Naive thymus-derived CD8-positive, alpha-beta T cell (primary cell): ENCODE measurements at regions not wholly inside any gene's neighbourhood (a gene's known extent, or its start where the extent isn't known, plus 50 kb on each side); places are given as distances from the start of the nearest gene placed in this dataset.

Experiments
- ATAC-seq, 2 donors: fragments of 150-1000 bp; cut with Tn5 transposase in 1 of 2; sonication (Bioruptor Pico), chemical (Tn5 transposase) in 1 of 2; 1 replicate in 1 of 2; 2 replicates in 1 of 2; pipeline ENCODE4 v1.10.0; 2021; ENCODE audit warnings: mild to moderate bottlenecking in 2 of 2, moderate library complexity in 2 of 2
- POLR2A ChIA-PET: fragments of 350-600 bp; sonication (Branson Sonifier 250); formaldehyde crosslinking; loops from one replicate; lab custom pipeline; 2021; ENCODE audit warnings: antibody characterized with exemption; lab: Charles Lee
- DNase-seq, 10 donors: peaks; one replicate each; pipeline versions ENCODE4 v3.0.0 to v3.0.0-alpha.2; 2020 to 2022
- H3K27ac Mint-ChIP-seq, 10 donors: one replicate each; pipeline ENCODE4 v1.8.0; 2020 to 2022; ENCODE audit warnings: mild to moderate bottlenecking in 10 of 10, mixed read lengths in 10 of 10, moderate library complexity in 4 of 10, inconsistent platforms in 1 of 10
- H3K27me3 Mint-ChIP-seq, 5 donors: one replicate each; pipeline ENCODE4 v1.8.0; 2021 to 2022; ENCODE audit warnings: mixed read lengths in 5 of 5
- H3K36me3 Mint-ChIP-seq, 3 donors: one replicate each; pipeline ENCODE4 v1.8.0; 2020 to 2022; ENCODE audit warnings: mixed read lengths in 3 of 3, mild to moderate bottlenecking in 2 of 3, inconsistent platforms in 1 of 3
- H3K4me1 Mint-ChIP-seq, 4 donors: one replicate each; pipeline ENCODE4 v1.8.0; 2021 to 2022; ENCODE audit warnings: mixed read lengths in 4 of 4
- H3K4me3 Mint-ChIP-seq, 10 donors: one replicate each; pipeline ENCODE4 v1.8.0; 2020 to 2022; ENCODE audit warnings: mild to moderate bottlenecking in 10 of 10, mixed read lengths in 10 of 10, moderate library complexity in 6 of 10, inconsistent platforms in 1 of 10
- H3K9me3 Mint-ChIP-seq, 9 donors: one replicate each; pipeline ENCODE4 v1.8.0; 2020 to 2022; ENCODE audit warnings: mixed read lengths in 9 of 9, mild to moderate bottlenecking in 3 of 9, inconsistent platforms in 1 of 9, moderate library complexity in 1 of 9

DNA sequence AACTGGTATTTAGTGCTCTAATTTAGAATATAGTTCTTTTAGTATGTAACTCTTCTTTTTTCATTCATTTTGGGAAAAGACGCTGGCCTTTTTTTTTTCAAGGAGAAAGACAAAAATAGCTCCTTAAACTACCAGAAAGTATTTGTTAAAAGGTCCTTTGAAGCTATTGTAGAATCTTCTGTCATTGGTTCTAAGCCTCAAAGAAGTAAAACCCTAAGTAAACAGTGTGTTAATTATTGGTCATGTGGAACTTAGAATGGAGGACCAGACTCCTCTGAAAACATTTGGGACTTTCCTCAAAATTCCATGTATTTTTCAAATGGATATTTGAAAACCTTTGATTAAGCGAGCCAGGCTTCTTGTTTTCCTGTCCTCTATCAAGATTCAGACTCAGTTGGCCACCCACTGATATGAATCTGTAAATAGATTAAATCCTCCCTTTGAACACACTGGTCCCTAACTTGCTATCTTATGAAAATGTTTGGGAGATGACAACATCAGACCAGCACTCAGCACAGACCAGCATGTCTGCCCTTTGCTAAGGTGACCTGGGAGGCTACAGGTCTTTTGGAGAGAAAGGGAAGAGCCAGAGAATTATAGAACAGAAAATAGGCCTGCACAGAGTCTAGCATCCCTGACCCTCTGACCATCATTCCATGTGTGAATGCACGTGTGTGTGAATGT is 120.3 kb upstream of the GATA6 start:
- no peak for DNase-seq
- H3K4me3 Mint-ChIP-seq, result no peak overlapping the region
- ATAC-seq, result no peak
- H3K4me1 Mint-ChIP-seq, result no peaks in the 10 kb centered on the region
- H3K27ac Mint-ChIP-seq, result no peak overlapping the region
- peaks cover 0 to 5% (median 0%) of the 10 kb centered on the region in 9 donors for H3K9me3 Mint-ChIP-seq
- H3K36me3 Mint-ChIP-seq, result no peaks in the 10 kb centered on the region
- peaks cover 0 to 13% (median 2%) of the 10 kb centered on the region in 5 donors for H3K27me3 Mint-ChIP-seq
- POLR2A ChIA-PET, result no interaction called here

GRCh38 chr18:22052405-22053105 is 116.8 kb upstream of the GATA6 start:
- peaks cover 0 to 3% (median 0%) of the 10 kb centered on the region in 5 donors for H3K27me3 Mint-ChIP-seq
- no peak for DNase-seq
- no peaks in the 10 kb centered on the region for H3K36me3 Mint-ChIP-seq
- no peak for ATAC-seq
- no peak overlapping the region for H3K27ac Mint-ChIP-seq
- H3K4me1 Mint-ChIP-seq, result no peaks in the 10 kb centered on the region
- H3K9me3 Mint-ChIP-seq, result peaks cover 0 to 11% (median 0%) of the 10 kb centered on the region in 9 donors
- POLR2A ChIA-PET, result no interaction called here
- H3K4me3 Mint-ChIP-seq, result no peak overlapping the region

DNA sequence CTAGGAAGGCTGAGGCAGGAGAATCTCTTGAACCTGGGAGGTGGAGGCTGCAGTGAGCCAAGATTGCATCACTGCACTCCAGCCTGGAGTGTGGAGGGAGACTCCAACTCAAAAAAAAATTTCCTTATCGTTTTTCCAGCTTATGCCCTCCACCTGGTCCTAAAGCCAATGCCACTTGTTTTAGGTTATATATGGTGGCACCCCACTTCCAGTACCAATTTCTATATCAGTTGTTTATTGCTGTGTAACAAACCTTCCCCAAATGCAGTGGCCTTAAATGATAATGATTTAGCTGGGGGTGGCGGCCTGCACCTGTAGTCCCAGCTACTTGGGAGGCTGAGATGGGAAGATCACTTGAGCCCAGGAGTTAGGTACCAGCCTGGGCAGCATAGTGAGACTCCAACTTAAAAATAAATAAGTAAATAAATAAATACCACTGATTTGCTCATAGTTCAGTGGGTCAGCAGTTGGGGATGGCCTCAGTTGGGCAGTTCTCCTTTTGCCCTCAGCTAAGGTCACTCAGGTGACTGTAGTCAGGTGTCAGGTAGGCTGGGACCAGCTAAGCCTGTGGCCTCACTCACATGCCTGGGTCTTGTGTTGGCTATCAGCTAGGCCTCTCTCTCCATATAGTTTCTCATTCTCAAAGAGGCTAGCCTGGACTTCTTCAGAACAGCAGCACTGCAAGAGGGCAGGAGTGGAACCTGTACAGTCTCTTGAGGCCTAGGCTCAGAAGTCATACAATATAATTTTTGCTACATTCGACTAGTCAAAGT is 113.7 kb upstream of the GATA6 start:
- no peak for ATAC-seq
- H3K27ac Mint-ChIP-seq, result no peak overlapping the region

GRCh38 chr18:22056950-22057349 is 112.4 kb upstream of the GATA6 start:
- no peak overlapping the region for H3K4me3 Mint-ChIP-seq
- no peaks in the 10 kb centered on the region for H3K36me3 Mint-ChIP-seq
- no peaks in the 10 kb centered on the region for H3K4me1 Mint-ChIP-seq
- POLR2A ChIA-PET, result no interaction called here
- ATAC-seq (no peak), DNase-seq (no peak)
- H3K9me3 Mint-ChIP-seq, result peaks cover 0 to 11% (median 0%) of the 10 kb centered on the region in 9 donors
- peaks cover 0 to 3% (median 0%) of the 10 kb centered on the region in 5 donors for H3K27me3 Mint-ChIP-seq
- H3K27ac Mint-ChIP-seq, result peak overlapping the region in 1 of 10 donors; percentile 13

More for the DNA sequence above, 113.7 kb upstream of the GATA6 start:
- Mint-ChIP-seq H3K4me1 (no peaks in the 10 kb centered on the region), H3K27me3 (peaks cover 0 to 3% (median 0%) of the 10 kb centered on the region in 5 donors), H3K9me3 (peaks cover 0 to 11% (median 0%) of the 10 kb centered on the region in 9 donors), H3K4me3 (no peak overlapping the region), H3K36me3 (no peaks in the 10 kb centered on the region)
- POLR2A ChIA-PET, result no interaction called here
- no peak for DNase-seq

DNA sequence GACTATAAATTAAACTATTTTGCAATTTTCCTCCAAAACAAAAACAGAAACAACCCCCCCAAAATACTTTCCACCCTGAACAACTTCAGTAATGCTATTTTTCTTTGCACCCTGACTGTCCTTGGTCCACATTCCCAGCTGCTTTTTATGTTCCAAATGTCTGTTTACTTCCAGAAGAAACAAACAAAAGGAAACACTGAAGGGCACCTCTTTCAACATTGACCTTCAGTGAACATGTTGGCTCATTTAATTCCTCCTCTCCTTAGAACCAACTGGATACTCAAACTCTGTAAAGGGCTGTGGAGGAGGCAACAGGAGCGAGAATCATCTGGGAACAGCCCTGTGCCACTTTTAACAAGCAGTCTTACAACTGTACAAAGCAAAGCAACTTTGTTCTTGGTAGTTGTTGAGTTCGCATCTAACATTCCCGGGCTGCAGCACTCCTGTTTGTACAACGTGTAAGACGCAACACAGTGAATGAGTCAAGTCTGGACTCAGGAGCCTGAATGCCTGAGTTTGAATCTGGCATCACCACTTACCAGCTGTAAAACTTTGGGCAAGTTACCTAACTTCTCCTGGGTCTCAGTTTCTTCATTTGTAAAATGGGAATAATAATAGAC is 111.4 kb upstream of the GATA6 start:
- Mint-ChIP-seq H3K9me3 (peaks cover 0 to 11% (median 0%) of the 10 kb centered on the region in 9 donors), H3K27ac (no peak overlapping the region), H3K4me3 (no peak overlapping the region), H3K36me3 (no peaks in the 10 kb centered on the region), H3K27me3 (peaks cover 0 to 3% (median 0%) of the 10 kb centered on the region in 5 donors), H3K4me1 (no peaks in the 10 kb centered on the region)
- DNase-seq (no peak), ATAC-seq (no peak)
- POLR2A ChIA-PET, result no interaction called here

- Mint-ChIP-seq H3K27ac (peak overlapping the region in 1 of 10 donors; percentile 49), H3K9me3 (no peaks in the 10 kb centered on the region), H3K36me3 (peaks cover 0 to 3% (median 0%) of the 10 kb centered on the region in 3 donors), H3K4me1 (no peaks in the 10 kb centered on the region), H3K27me3 (peaks cover 0 to 3% (median 0%) of the 10 kb centered on the region in 5 donors), H3K4me3 (no peak overlapping the region)
- POLR2A ChIA-PET, result no interaction called here
- ATAC-seq (no peak), DNase-seq (no peak)
These were observed 109.0 kb upstream of the GATA6 start for GRCh38 chr18:22060361-22060760.

- DNase-seq (no peak), ATAC-seq (no peak)
- peaks cover 0 to under 1% (median 0%) of the 10 kb centered on the region in 9 donors for H3K9me3 Mint-ChIP-seq
- peaks cover 0 to 6% (median 2%) of the 10 kb centered on the region in 5 donors for H3K27me3 Mint-ChIP-seq
- POLR2A ChIA-PET, result no interaction called here
- H3K4me3 Mint-ChIP-seq, result no peak overlapping the region
- H3K27ac Mint-ChIP-seq, result no peak overlapping the region
- H3K4me1 Mint-ChIP-seq, result no peaks in the 10 kb centered on the region
- H3K36me3 Mint-ChIP-seq, result peaks cover 0 to 3% (median 0%) of the 10 kb centered on the region in 3 donors
These were observed 106.3 kb upstream of the GATA6 start for GRCh38 chr18:22063102-22063501.

- Mint-ChIP-seq H3K9me3 (peaks cover 0 to 5% (median 0%) of the 10 kb centered on the region in 9 donors), H3K27ac (no peak overlapping the region), H3K27me3 (peaks cover 0 to 6% (median 2%) of the 10 kb centered on the region in 5 donors), H3K36me3 (peaks cover 0 to 3% (median 0%) of the 10 kb centered on the region in 3 donors), H3K4me3 (no peak overlapping the region), H3K4me1 (peaks cover 0 to under 1% (median 0%) of the 10 kb centered on the region in 4 donors)
- no peak for DNase-seq
- no peak for ATAC-seq
- POLR2A ChIA-PET, result no interaction called here
These were observed 105.7 kb upstream of the GATA6 start for GRCh38 chr18:22063672-22064071.

- H3K27ac Mint-ChIP-seq, result peak overlapping the region in 1 of 10 donors; percentile 76
- no peak for ATAC-seq
- POLR2A ChIA-PET, result no interaction called here
These were observed 104.8 kb upstream of the GATA6 start for GRCh38 chr18:22064581-22064980.

DNA sequence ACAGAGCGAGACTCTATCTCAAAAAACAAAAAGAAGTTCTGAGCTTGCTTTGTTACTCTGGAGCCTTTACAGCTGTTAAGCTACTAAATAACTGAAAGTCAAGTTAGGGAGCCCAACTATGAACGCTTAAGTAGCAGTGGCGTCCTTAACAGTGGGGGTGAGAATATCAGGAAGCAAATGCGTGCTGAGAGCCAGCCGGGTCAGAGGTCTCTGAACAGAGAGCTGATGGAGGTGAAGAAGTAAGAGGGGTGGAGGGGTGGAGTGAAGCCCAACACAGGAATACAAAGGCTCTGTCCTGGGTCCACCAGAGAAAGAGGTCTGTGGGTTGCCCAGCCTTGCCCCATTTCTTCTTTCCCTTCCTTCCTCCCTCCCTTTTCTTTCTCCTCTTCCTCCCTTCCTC is 104.1 kb upstream of the GATA6 start:
- H3K9me3 Mint-ChIP-seq, result peaks cover 0 to 11% (median 0%) of the 10 kb centered on the region in 9 donors
- peaks cover 0 to 3% (median 0%) of the 10 kb centered on the region in 3 donors for H3K36me3 Mint-ChIP-seq
- no peak overlapping the region for H3K27ac Mint-ChIP-seq
- ATAC-seq, result no peak
- H3K4me3 Mint-ChIP-seq, result no peak overlapping the region
- H3K27me3 Mint-ChIP-seq, result peaks cover 0 to 7% (median 2%) of the 10 kb centered on the region in 5 donors
- DNase-seq, result no peak
- POLR2A ChIA-PET, result no interaction called here
- H3K4me1 Mint-ChIP-seq, result peaks cover 0 to 2% (median 0%) of the 10 kb centered on the region in 4 donors

More at GRCh38 chr18:22064581-22064980, 104.8 kb upstream of the GATA6 start:
- H3K36me3 Mint-ChIP-seq, result peaks cover 0 to 3% (median 0%) of the 10 kb centered on the region in 3 donors
- DNase-seq, result no peak
- H3K4me3 Mint-ChIP-seq, result no peak overlapping the region
- peaks cover 0 to 11% (median 0%) of the 10 kb centered on the region in 9 donors for H3K9me3 Mint-ChIP-seq
- H3K4me1 Mint-ChIP-seq, result peaks cover 0 to 2% (median 0%) of the 10 kb centered on the region in 4 donors
- H3K27me3 Mint-ChIP-seq, result peaks cover 0 to 7% (median 2%) of the 10 kb centered on the region in 5 donors

GRCh38 chr18:22066083-22066485 is 103.3 kb upstream of the GATA6 start:
- peaks cover 0 to 7% (median 2%) of the 10 kb centered on the region in 5 donors for H3K27me3 Mint-ChIP-seq
- H3K27ac Mint-ChIP-seq, result no peak overlapping the region
- H3K4me3 Mint-ChIP-seq, result no peak overlapping the region
- POLR2A ChIA-PET, result no interaction called here
- DNase-seq (no peak), ATAC-seq (no peak)
- H3K4me1 Mint-ChIP-seq, result peaks cover 0 to 2% (median 0%) of the 10 kb centered on the region in 4 donors
- H3K9me3 Mint-ChIP-seq, result peaks cover 0 to 11% (median 0%) of the 10 kb centered on the region in 9 donors
- H3K36me3 Mint-ChIP-seq, result peaks cover 0 to 3% (median 0%) of the 10 kb centered on the region in 3 donors

DNA sequence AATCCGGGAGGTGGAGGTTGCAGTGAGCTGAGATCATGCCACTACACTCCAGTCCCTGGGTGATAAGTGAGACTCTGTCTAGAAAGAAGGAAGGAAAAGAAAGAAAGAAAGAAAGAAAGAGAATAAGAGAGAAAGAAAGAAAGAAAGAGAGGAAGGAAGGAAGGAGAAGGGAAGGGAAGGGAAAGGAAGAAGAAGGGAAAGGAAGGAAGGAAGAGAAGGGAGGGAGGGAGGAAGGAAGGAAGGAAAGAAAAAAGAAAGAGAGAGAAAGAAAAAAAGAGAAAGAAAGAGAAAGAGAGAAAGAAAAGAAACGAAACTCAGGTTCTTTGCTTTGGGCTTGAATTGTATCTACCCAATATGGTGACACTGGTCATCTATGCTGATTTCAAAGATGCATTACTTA is 102.3 kb upstream of the GATA6 start:
- Mint-ChIP-seq H3K27me3 (peaks cover 0 to 7% (median 2%) of the 10 kb centered on the region in 5 donors), H3K9me3 (peaks cover 0 to 11% (median 0%) of the 10 kb centered on the region in 9 donors), H3K27ac (no peak overlapping the region), H3K4me3 (no peak overlapping the region), H3K36me3 (peaks cover 0 to 3% (median 0%) of the 10 kb centered on the region in 3 donors), H3K4me1 (peaks cover 0 to 2% (median 0%) of the 10 kb centered on the region in 4 donors)
- ATAC-seq (no peak), DNase-seq (no peak)
- POLR2A ChIA-PET, result no interaction called here
